HCT116 (cell line): ENCODE measurements at regions not wholly inside any gene's neighbourhood (a gene's known extent, or its start where the extent isn't known, plus 50 kb on each side); places are given as distances from the start of the nearest gene placed in this dataset.

ENCODE experiments used
- ATAC-seq: fragments of 200-7000 bp; cut with Tn5 transposase; 2 replicates; pipeline ENCODE4 v1.9.1; 2020; ENCODE audit warnings: mild to moderate bottlenecking, moderate library complexity
- BruUV-seq: library from RNA; stranded (reverse); fragments of 400-500 nt; replicated peaks from 2 replicates; lab custom pipeline; 2021; lab: Mats Ljungman, UMichigan
- CTCF ChIA-PET: fragments of 300-600 bp; sonication (Branson Sonifier 250); formaldehyde crosslinking; loops from one replicate; lab custom pipeline; 2021; ENCODE audit warnings: antibody characterized with exemption; lab: Charles Lee
- POLR2A ChIA-PET: fragments of 300-600, 350-600 bp; sonication (Branson Sonifier 250); formaldehyde crosslinking; loops from one replicate; lab custom pipeline; 2021; ENCODE audit warnings: antibody characterized with exemption; lab: Charles Lee
- RAD21 ChIA-PET, 2 experiments: fragments of 300-600 bp; sonication (Branson Sonifier 250); formaldehyde crosslinking; loops; one replicate each; lab custom pipeline; 2023; ENCODE audit warnings: low total read pairs in 2 of 2; ENCODE audit not compliant: uncharacterized antibody in 2 of 2, unreplicated experiment in 2 of 2, low non-redundant PET in 1 of 2; lab: Charles Lee
- DNase-seq: peaks from one replicate; pipeline ENCODE4 v3.0.0-alpha.2; 2010; ENCODE audit warnings: low read depth, low spot score
- H2AFZ ChIP-seq: fragments of 200-600 bp; shearing (Covaris generic), sonication (generic); 2 replicates; pipeline ENCODE4 v1.6.1; 2017; ENCODE audit warnings: low read depth, mixed run types, mixed read lengths, antibody characterized with exemption, low read length; ENCODE audit not compliant: poor library complexity, severe bottlenecking
- H3K27ac ChIP-seq: 2 replicates; pipeline ENCODE4 v1.5.1; 2012; ENCODE audit warnings: low read depth, low read length
- H3K27me3 ChIP-seq: fragments of 200-600 bp; sonication (generic); 2 replicates; pipeline ENCODE4 v1.6.1; 2016; ENCODE audit warnings: mixed run types, low read length, mixed read lengths; ENCODE audit not compliant: insufficient read depth
- H3K36me3 ChIP-seq, 2 experiments: fragments of 200-500 bp in 1 of 2; fragments of 200-600 bp in 1 of 2; sonication (Bioruptor generic) in 1 of 2; sonication (generic) in 1 of 2; 2 replicates each; pipeline versions ENCODE4 v1.5.1 to v1.6.1; 2014 to 2016; ENCODE audit warnings: low read length in 2 of 2, inconsistent platforms in 1 of 2, mixed read lengths in 1 of 2, mixed run types in 1 of 2; ENCODE audit not compliant: insufficient read depth in 2 of 2, control insufficient read depth in 1 of 2
- H3K4me1 ChIP-seq, 2 experiments: fragments of 200-600 bp in 1 of 2; sonication (generic) in 1 of 2; 2 replicates each; pipeline versions ENCODE4 v1.5.1 to v1.6.1; 2012 to 2017; ENCODE audit warnings: low read length in 2 of 2, inconsistent platforms in 1 of 2, mild to moderate bottlenecking in 1 of 2, mixed read lengths in 1 of 2, mixed run types in 1 of 2, moderate library complexity in 1 of 2; ENCODE audit not compliant: insufficient read depth in 2 of 2, control insufficient read depth in 1 of 2
- H3K4me2 ChIP-seq: fragments of 200-600 bp; sonication (generic); 2 replicates; pipeline ENCODE4 v1.6.1; 2017; ENCODE audit warnings: mixed run types, low read length, mixed read lengths
- H3K4me3 ChIP-seq, 2 experiments: fragments of 200-600 bp in 1 of 2; sonication (generic) in 1 of 2; replicated peaks in 1 of 2; 2 replicates each; pipeline ENCODE4 v1.5.1; 2011 to 2016; ENCODE audit warnings: low read length in 2 of 2, control low read depth in 1 of 2, low read depth in 1 of 2, mild to moderate bottlenecking in 1 of 2, mixed read lengths in 1 of 2, mixed run types in 1 of 2
- H3K79me2 ChIP-seq: fragments of 200-600 bp; sonication (generic); 2 replicates; pipeline ENCODE4 v1.6.1; 2017; ENCODE audit warnings: mild to moderate bottlenecking, mixed run types, low read length, moderate library complexity, mixed read lengths; ENCODE audit not compliant: insufficient read depth
- H3K9ac ChIP-seq: fragments of 200-600 bp; sonication (generic); 2 replicates; pipeline ENCODE4 v1.6.1; 2016; ENCODE audit warnings: low read length, mixed read lengths
- H3K9me2 ChIP-seq: fragments of 200-600 bp; sonication (generic), shearing (Covaris generic); 2 replicates; pipeline ENCODE4 v1.6.1; 2017; ENCODE audit warnings: mixed run types, mild to moderate bottlenecking, moderate library complexity; ENCODE audit not compliant: insufficient read depth
- H3K9me3 ChIP-seq, 2 experiments: fragments of 200-500 bp in 1 of 2; fragments of 200-600 bp in 1 of 2; sonication (Bioruptor generic) in 1 of 2; sonication (generic) in 1 of 2; 2 replicates each; pipeline ENCODE4 v1.6.1; 2014 to 2017; ENCODE audit warnings: low read length in 2 of 2, mixed read lengths in 2 of 2, inconsistent platforms in 1 of 2, low read depth in 1 of 2, mild to moderate bottlenecking in 1 of 2, mixed run types in 1 of 2, moderate library complexity in 1 of 2; ENCODE audit not compliant: control insufficient read depth in 1 of 2, insufficient read depth in 1 of 2
- H4K20me1 ChIP-seq: fragments of 200-600 bp; sonication (generic), shearing (Covaris generic); 2 replicates; pipeline ENCODE4 v1.6.1; 2017; ENCODE audit warnings: mixed run types, mild to moderate bottlenecking, moderate library complexity; ENCODE audit not compliant: insufficient read depth
- ATF3 ChIP-seq: IDR thresholded peaks from 2 replicates; pipeline ENCODE4 v1.6.1; 2012
- CEBPB ChIP-seq: IDR thresholded peaks from 2 replicates; pipeline ENCODE4 v1.6.1; 2012; ENCODE audit warnings: low read depth
- CTCF ChIP-seq, 3 experiments: fragments of 200-600 bp in 1 of 3; sonication (generic) in 1 of 3; IDR thresholded peaks in 2 of 3; conservative IDR thresholded peaks in 1 of 3; 2 replicates each; pipeline ENCODE4 v1.5.1; 2012 to 2017; ENCODE audit warnings: low read depth in 2 of 3, low read length in 2 of 3, antibody characterized with exemption in 1 of 3, borderline replicate concordance in 1 of 3, control low read depth in 1 of 3, mild to moderate bottlenecking in 1 of 3, mixed read lengths in 1 of 3, mixed run types in 1 of 3, moderate library complexity in 1 of 3; ENCODE audit not compliant: insufficient read depth in 1 of 3
- EGR1 ChIP-seq: IDR thresholded peaks from 2 replicates; pipeline ENCODE4 v1.6.1; 2012; ENCODE audit warnings: low read depth
- EZH2 ChIP-seq: fragments of 200-600 bp; sonication (generic); IDR thresholded peaks from 2 replicates; pipeline ENCODE4 v1.6.1; 2017; ENCODE audit warnings: antibody characterized with exemption, mixed run types
- JUND ChIP-seq: IDR thresholded peaks from 2 replicates; pipeline ENCODE4 v1.6.1; 2012
- MAX ChIP-seq: IDR thresholded peaks from 2 replicates; pipeline ENCODE4 v1.6.1; 2012
- POLR2A ChIP-seq: IDR thresholded peaks from 2 replicates; pipeline ENCODE4 v1.7.0; 2011; ENCODE audit warnings: borderline replicate concordance; ENCODE audit not compliant: insufficient read depth, insufficient read length; ENCODE audit errors: extremely low read depth
- RAD21 ChIP-seq: IDR thresholded peaks from 2 replicates; pipeline ENCODE4 v1.6.1; 2012; ENCODE audit warnings: low read depth, mild to moderate bottlenecking
- REST ChIP-seq: IDR thresholded peaks from 2 replicates; pipeline ENCODE4 v1.6.1; 2012; ENCODE audit warnings: low read depth
- SIN3A ChIP-seq: IDR thresholded peaks from 2 replicates; pipeline ENCODE4 v1.6.1; 2012; ENCODE audit warnings: low read depth
- SP1 ChIP-seq: IDR thresholded peaks from 2 replicates; pipeline ENCODE4 v1.6.1; 2012; ENCODE audit warnings: low read depth
- TCF7L2 ChIP-seq: IDR thresholded peaks from 2 replicates; pipeline ENCODE4 v1.7.0; 2011; ENCODE audit warnings: borderline replicate concordance, inconsistent platforms; ENCODE audit not compliant: insufficient read depth, insufficient read length; ENCODE audit errors: extremely low read depth
- YY1 ChIP-seq: IDR thresholded peaks from 2 replicates; pipeline ENCODE4 v1.6.1; 2011; ENCODE audit warnings: low read length, low read depth, moderate library complexity, mild to moderate bottlenecking; ENCODE audit not compliant: insufficient replicate concordance; ENCODE audit errors: extremely low read depth
- ZNF274 ChIP-seq: fragments of 200-500 bp; sonication (Bioruptor generic); IDR thresholded peaks from 2 replicates; pipeline ENCODE4 v1.6.1; 2014; ENCODE audit warnings: mild to moderate bottlenecking, low read depth, low read length, inconsistent platforms
- intact Hi-C: fragments of 100-400 bp; cut with micrococcal nuclease; formaldehyde crosslinking; loops from 2 replicates; pipeline ENCODE4 v1.10.0; 2022

- H3K36me3 ChIP-seq: no peaks in the 10 kb centered on the region
- TF ChIP-seq POLR2A: no peak
- no peak for TF ChIP-seq YY1
- TF ChIP-seq EZH2: no peak
- TF ChIP-seq MAX: no peak
- no peak for TF ChIP-seq ATF3
- no peak for TF ChIP-seq SIN3A
- no peak for TF ChIP-seq SP1
- no peak for TF ChIP-seq ZNF274
- TF ChIP-seq RAD21: no peak
- TF ChIP-seq CEBPB: no peak
- no peak for TF ChIP-seq REST
- no peak for TF ChIP-seq JUND
- no peak for TF ChIP-seq EGR1
- no peak for TF ChIP-seq CTCF (IDR thresholded peaks at IDR 0.05 in 2 of 3, conservative IDR thresholded peaks at IDR 0.05 in 1 of 3; ENCODE audit: borderline replicate concordance in 1 of 3, insufficient read depth in 1 of 3, low read depth in 2 of 3, low read length in 2 of 3)
- TF ChIP-seq TCF7L2: no peak
- no peaks in the 10 kb centered on the region for H3K79me2 ChIP-seq
- H3K27ac ChIP-seq: no peak overlapping the region
- no peak overlapping the region for H3K4me2 ChIP-seq
- POLR2A ChIA-PET: no interaction called here
- no peaks in the 10 kb centered on the region for H3K9me2 ChIP-seq
- H3K4me3 ChIP-seq: no peak overlapping the region
- no peaks in the 10 kb centered on the region for H3K4me1 ChIP-seq
- H3K9ac ChIP-seq: no peak overlapping the region
- RAD21 ChIA-PET: no interaction called here
- BruUV-seq: no TSS peak
- no peak overlapping the region for H2AFZ ChIP-seq
- ATAC-seq (no peak), DNase-seq (no peak)
- H3K27me3 ChIP-seq: no peaks in the 10 kb centered on the region
- CTCF ChIA-PET: no interaction called here
- H4K20me1 ChIP-seq: no peaks in the 10 kb centered on the region
- no peaks in the 10 kb centered on the region for H3K9me3 ChIP-seq
- intact Hi-C loops: no loop called here
Observed at GRCh38 chr20:30985386-30985785, 272.1 kb upstream of the DEFB115 start.
